OCI-LY1 (cell line): ENCODE measurements at regions not wholly inside any gene's neighbourhood (a gene's known extent, or its start where the extent isn't known, plus 50 kb on each side); places are given as distances from the start of the nearest gene placed in this dataset.
A peak's percentile ranks its signal among the peaks of the same experiment; 100 is the strongest.

Experiments used
- EZH2 ChIP-seq: fragments of 200-600 bp; sonication (generic), shearing (Covaris generic); IDR thresholded peaks from 2 replicates; pipeline ENCODE4 v1.8.0; 2017; ENCODE audit warnings: borderline replicate concordance, mixed run types, mild to moderate bottlenecking, antibody characterized with exemption, low read length, moderate library complexity, mixed read lengths
- TF ChIP-seq, protein P1 (sequence below): fragments of 200-600 bp; sonication (generic), shearing (Covaris generic); IDR thresholded peaks from 2 replicates; pipeline ENCODE4 v1.5.1; 2017; ENCODE audit warnings: mild to moderate bottlenecking, antibody characterized with exemption, low read length, moderate library complexity, mixed read lengths

DNA sequence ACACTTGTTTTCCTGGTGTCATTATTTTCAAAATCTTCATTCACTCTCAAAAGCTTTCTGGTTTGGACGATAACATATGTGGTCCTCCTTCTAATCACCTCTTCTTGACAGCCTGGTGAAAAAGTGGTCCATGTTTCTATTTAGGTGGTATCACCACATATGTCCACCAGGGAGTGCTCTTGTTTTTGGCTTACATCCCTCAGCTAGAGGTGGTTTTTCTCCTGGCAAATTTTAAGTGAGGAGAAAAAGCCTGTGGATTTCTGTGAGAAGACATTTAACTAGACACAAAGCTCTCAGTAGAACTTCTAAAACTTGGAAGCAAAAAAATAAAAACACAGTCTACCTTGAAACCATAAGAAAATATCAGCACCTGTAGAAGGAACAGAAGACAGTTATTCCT, 58.0 kb upstream of the FRMPD4 start:
- TF ChIP-seq, protein P1, sequence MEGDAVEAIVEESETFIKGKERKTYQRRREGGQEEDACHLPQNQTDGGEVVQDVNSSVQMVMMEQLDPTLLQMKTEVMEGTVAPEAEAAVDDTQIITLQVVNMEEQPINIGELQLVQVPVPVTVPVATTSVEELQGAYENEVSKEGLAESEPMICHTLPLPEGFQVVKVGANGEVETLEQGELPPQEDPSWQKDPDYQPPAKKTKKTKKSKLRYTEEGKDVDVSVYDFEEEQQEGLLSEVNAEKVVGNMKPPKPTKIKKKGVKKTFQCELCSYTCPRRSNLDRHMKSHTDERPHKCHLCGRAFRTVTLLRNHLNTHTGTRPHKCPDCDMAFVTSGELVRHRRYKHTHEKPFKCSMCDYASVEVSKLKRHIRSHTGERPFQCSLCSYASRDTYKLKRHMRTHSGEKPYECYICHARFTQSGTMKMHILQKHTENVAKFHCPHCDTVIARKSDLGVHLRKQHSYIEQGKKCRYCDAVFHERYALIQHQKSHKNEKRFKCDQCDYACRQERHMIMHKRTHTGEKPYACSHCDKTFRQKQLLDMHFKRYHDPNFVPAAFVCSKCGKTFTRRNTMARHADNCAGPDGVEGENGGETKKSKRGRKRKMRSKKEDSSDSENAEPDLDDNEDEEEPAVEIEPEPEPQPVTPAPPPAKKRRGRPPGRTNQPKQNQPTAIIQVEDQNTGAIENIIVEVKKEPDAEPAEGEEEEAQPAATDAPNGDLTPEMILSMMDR = peak; percentile 42
- TF ChIP-seq EZH2 = no peak
